ENCODE measurements at regions not wholly inside any gene's neighbourhood (a gene's known extent, or its start where the extent isn't known, plus 50 kb on each side); places are given as distances from the start of the nearest gene placed in this dataset.

GRCh38 chr16:85403693-85404092, 209.4 kb upstream of the GSE1 start:
- intact Hi-C loops (cut with micrococcal nuclease), result no loop called here
- no peaks in the 10 kb centered on the region for H3K9me3 Mint-ChIP-seq
- peaks cover 0 to 3% (median 2%) of the 10 kb centered on the region in 3 donors for H3K27me3 Mint-ChIP-seq (ENCODE audit: low read depth in 3 of 3)
- H3K4me3 ChIP-seq (replicated peaks in 1 of 3; ENCODE audit: low read depth in 2 of 3, low read length in 3 of 3), result no peak overlapping the region
- no peak for DNase-seq
- H2AFZ ChIP-seq (ENCODE audit: insufficient read depth, low read depth, low read length, poor library complexity, severe bottlenecking), result no peak overlapping the region
- H3K36me3 Mint-ChIP-seq, result no peaks in the 10 kb centered on the region
- no peak overlapping the region for H3K27ac ChIP-seq (ENCODE audit: low read depth in 1 of 2, low read length in 2 of 2)
- H3K4me3 Mint-ChIP-seq, result no peak overlapping the region
- H3K4me2 ChIP-seq (replicated peaks; ENCODE audit: extremely low read depth, low read length, poor library complexity, severe bottlenecking), result no peak overlapping the region
- WGBS (ENCODE audit: insufficient coverage), result 81% methylated on average over 4 of the region's 6 CpGs
- no peaks in the 10 kb centered on the region for H4K20me1 ChIP-seq (ENCODE audit: insufficient read depth, low read length)
- no peak overlapping the region for H3K27ac Mint-ChIP-seq
- no peaks in the 10 kb centered on the region for H3K36me3 ChIP-seq (replicated peaks in 1 of 2; ENCODE audit: control insufficient read depth in 1 of 2, insufficient read depth in 2 of 2, low read length in 2 of 2)
- TF ChIP-seq, protein P1, sequence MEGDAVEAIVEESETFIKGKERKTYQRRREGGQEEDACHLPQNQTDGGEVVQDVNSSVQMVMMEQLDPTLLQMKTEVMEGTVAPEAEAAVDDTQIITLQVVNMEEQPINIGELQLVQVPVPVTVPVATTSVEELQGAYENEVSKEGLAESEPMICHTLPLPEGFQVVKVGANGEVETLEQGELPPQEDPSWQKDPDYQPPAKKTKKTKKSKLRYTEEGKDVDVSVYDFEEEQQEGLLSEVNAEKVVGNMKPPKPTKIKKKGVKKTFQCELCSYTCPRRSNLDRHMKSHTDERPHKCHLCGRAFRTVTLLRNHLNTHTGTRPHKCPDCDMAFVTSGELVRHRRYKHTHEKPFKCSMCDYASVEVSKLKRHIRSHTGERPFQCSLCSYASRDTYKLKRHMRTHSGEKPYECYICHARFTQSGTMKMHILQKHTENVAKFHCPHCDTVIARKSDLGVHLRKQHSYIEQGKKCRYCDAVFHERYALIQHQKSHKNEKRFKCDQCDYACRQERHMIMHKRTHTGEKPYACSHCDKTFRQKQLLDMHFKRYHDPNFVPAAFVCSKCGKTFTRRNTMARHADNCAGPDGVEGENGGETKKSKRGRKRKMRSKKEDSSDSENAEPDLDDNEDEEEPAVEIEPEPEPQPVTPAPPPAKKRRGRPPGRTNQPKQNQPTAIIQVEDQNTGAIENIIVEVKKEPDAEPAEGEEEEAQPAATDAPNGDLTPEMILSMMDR (IDR thresholded peaks at IDR 0.05), result no peak
- H3K4me1 ChIP-seq (ENCODE audit: control insufficient read depth in 1 of 2, insufficient read depth in 2 of 2, low read length in 2 of 2), result no peaks in the 10 kb centered on the region
- no peaks in the 10 kb centered on the region for H3K4me1 Mint-ChIP-seq
- H3K79me2 ChIP-seq (ENCODE audit: insufficient read depth, low read length), result no peaks in the 10 kb centered on the region
- peaks cover 0 to 4% of the 10 kb centered on the region in 2 donors for H3K9me3 ChIP-seq (replicated peaks in 1 of 2; ENCODE audit: control insufficient read depth in 1 of 2, insufficient read depth in 1 of 2, low read length in 2 of 2)
- H3K27me3 ChIP-seq (ENCODE audit: control insufficient read depth in 2 of 2, insufficient read depth in 2 of 2, low read length in 2 of 2), result no peaks in the 10 kb centered on the region
- no peak overlapping the region for H3K9ac ChIP-seq (ENCODE audit: insufficient read depth, low read length, poor library complexity, severe bottlenecking)

- Histone ChIP-seq H3K27ac (ENCODE audit: low read depth in 1 of 2, low read length in 2 of 2) (no peak overlapping the region), H3K9ac (ENCODE audit: insufficient read depth, low read length, poor library complexity, severe bottlenecking) (no peak overlapping the region), H4K20me1 (ENCODE audit: insufficient read depth, low read length) (no peaks in the 10 kb centered on the region), H3K36me3 (replicated peaks in 1 of 2; ENCODE audit: control insufficient read depth in 1 of 2, insufficient read depth in 2 of 2, low read length in 2 of 2) (no peaks in the 10 kb centered on the region), H3K9me3 (replicated peaks in 1 of 2; ENCODE audit: control insufficient read depth in 1 of 2, insufficient read depth in 1 of 2, low read length in 2 of 2) (peaks cover 10 to 15% of the 10 kb centered on the region in 2 donors), H3K4me3 (replicated peaks in 1 of 3; ENCODE audit: low read depth in 2 of 3, low read length in 3 of 3) (no peak overlapping the region), H3K4me2 (replicated peaks; ENCODE audit: extremely low read depth, low read length, poor library complexity, severe bottlenecking) (no peak overlapping the region), H3K79me2 (ENCODE audit: insufficient read depth, low read length) (no peaks in the 10 kb centered on the region), H3K4me1 (ENCODE audit: control insufficient read depth in 1 of 2, insufficient read depth in 2 of 2, low read length in 2 of 2) (peaks cover 0 to 4% of the 10 kb centered on the region in 2 donors), H2AFZ (ENCODE audit: insufficient read depth, low read depth, low read length, poor library complexity, severe bottlenecking) (no peak overlapping the region), H3K27me3 (ENCODE audit: control insufficient read depth in 2 of 2, insufficient read depth in 2 of 2, low read length in 2 of 2) (no peaks in the 10 kb centered on the region)
- H3K4me1 Mint-ChIP-seq, result peaks cover 5% of the 10 kb centered on the region
- TF ChIP-seq, protein P1 (IDR thresholded peaks at IDR 0.05), result no peak
- H3K4me3 Mint-ChIP-seq, result no peak overlapping the region
- H3K9me3 Mint-ChIP-seq, result peaks cover 3 to 18% (median 12%) of the 10 kb centered on the region in 7 donors
- no peak for DNase-seq
- WGBS (ENCODE audit: insufficient coverage), result 93% methylated on average over 24 of the region's 25 CpGs
- H3K36me3 Mint-ChIP-seq, result no peaks in the 10 kb centered on the region
- no peak overlapping the region for H3K27ac Mint-ChIP-seq
- H3K27me3 Mint-ChIP-seq (ENCODE audit: low read depth in 3 of 3), result peaks cover 0 to 3% (median 0%) of the 10 kb centered on the region in 3 donors
- intact Hi-C loops (cut with micrococcal nuclease), result no loop called here
Measured at GRCh38 chr16:85412911-85413520, 200.1 kb upstream of the GSE1 start.

Measured in CD14-positive monocyte (primary cell).